GM12878 (cell line): ENCODE measurements at regions not wholly inside any gene's neighbourhood (a gene's known extent, or its start where the extent isn't known, plus 50 kb on each side); places are given as distances from the start of the nearest gene placed in this dataset.

Source experiments
- CEBPB ChIP-seq, 2 experiments: fragments of 150-350 bp in 1 of 2; IDR thresholded peaks; 2 replicates each; pipeline ENCODE4 v1.6.1; 2012 to 2014; ENCODE audit warnings: low read depth in 2 of 2, low read length in 2 of 2, borderline replicate concordance in 1 of 2, inconsistent platforms in 1 of 2
- POLR2A ChIP-seq: IDR thresholded peaks from 2 replicates; pipeline ENCODE4 v1.6.1; 2011; ENCODE audit warnings: low read depth, mild to moderate bottlenecking, low read length
- TAF1 ChIP-seq: IDR thresholded peaks from 2 replicates; pipeline ENCODE4 v1.6.1; 2011; ENCODE audit warnings: mild to moderate bottlenecking, low read depth, low read length, borderline replicate concordance
- YY1 ChIP-seq: IDR thresholded peaks from 2 replicates; pipeline ENCODE4 v1.6.1; 2011; ENCODE audit warnings: low read depth, mild to moderate bottlenecking, low read length

DNA sequence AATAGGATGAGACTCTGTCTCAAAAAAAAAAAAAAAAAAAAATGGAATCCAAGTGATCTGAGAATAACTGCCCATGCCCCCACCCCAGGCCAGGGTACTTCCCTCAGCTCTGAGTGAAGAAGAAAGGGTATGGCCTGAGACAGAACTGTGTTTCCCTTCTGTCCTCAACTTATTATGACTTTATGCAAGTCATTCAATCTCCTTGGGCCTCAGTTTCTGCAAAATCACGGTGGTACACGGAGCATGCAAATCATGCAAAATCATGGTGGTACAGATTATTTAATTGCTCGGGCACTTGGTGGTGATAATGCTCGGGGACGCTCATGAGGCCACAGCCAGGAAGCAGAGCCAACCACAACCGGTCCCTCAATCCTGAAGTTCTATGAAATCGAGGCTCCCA, 56.5 kb upstream of the TBX3 start:
- TF ChIP-seq YY1 (no peak), POLR2A (no peak), CEBPB (IDR thresholded peaks at IDR 0.05; ENCODE audit: borderline replicate concordance in 1 of 2, low read depth in 2 of 2, low read length in 2 of 2) (no peak), TAF1 (no peak)
